HG03175 (cell line): ENCODE measurements at regions not wholly inside any gene's neighbourhood (a gene's known extent, or its start where the extent isn't known, plus 50 kb on each side); places are given as distances from the start of the nearest gene placed in this dataset.

Experiments
- ATAC-seq: cut with Tn5 transposase; IDR thresholded peaks from one replicate; pipeline ENCODE4 v1.9.1; 2021; ENCODE audit warnings: mild to moderate bottlenecking, moderate library complexity; ENCODE audit not compliant: unreplicated experiment

DNA sequence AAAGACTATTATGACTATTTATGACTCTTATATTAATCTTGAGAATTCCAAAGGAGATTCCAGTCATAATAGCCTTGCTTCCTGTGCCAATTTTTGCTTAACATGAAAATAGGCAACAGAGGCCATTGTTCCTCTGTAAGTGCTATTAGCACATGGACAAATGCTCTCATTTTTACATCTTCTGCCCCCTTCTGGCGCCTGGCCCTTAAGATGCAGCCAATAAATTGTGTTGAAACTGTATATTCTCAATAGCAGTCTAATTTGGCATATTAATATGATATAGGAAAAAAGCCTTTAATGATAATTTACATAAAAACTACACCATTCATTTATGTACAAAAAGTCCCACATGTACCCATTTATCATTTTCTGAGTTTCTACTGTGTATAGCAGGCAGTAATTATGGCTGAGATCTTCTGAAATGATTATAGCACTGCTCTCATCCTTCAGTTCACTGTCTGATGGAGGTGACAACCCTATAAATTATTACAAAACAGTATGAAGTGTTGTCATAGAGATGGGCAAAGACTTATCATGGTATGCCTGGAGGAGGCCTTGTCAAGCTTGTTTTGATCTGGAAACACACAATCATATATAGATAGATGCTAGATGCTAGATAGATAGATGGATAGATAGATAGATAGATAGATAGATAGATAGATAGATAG lies 613.3 kb downstream of the TSN start:
- no peak for ATAC-seq

- no peak for ATAC-seq
Measured at GRCh38 chr2:122378521-122378920, 623.1 kb downstream of the TSN start.

- no peak for ATAC-seq
Measured at GRCh38 chr2:122384768-122385333, 629.4 kb downstream of the TSN start.

GRCh38 chr2:122388208-122388607 lies 632.8 kb downstream of the TSN start:
- ATAC-seq: no peak

DNA sequence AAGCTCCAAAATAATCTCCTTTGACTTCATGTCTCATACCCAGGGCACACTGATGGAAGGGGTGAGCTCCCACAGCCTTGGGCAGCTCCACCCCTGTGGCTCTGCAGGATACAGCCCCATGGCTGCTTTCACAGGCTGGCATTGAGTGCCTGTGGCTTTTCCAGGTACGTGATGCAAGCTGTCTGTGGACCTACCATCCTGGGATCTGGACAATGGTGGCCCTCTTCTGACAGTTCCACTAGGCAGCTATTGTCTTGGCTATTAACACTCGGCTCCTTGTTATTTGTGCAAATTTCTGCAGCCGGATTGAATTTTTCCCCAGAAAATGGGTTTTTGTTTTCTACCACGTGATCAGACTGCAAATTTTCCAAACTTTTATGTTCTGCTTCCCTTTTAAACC lies 634.2 kb downstream of the TSN start:
- no peak for ATAC-seq

- ATAC-seq: no peak
Measured at GRCh38 chr2:122390406-122390805, 635.0 kb downstream of the TSN start.

- ATAC-seq: no peak
Measured at GRCh38 chr2:122391726-122392125, 636.3 kb downstream of the TSN start.

DNA sequence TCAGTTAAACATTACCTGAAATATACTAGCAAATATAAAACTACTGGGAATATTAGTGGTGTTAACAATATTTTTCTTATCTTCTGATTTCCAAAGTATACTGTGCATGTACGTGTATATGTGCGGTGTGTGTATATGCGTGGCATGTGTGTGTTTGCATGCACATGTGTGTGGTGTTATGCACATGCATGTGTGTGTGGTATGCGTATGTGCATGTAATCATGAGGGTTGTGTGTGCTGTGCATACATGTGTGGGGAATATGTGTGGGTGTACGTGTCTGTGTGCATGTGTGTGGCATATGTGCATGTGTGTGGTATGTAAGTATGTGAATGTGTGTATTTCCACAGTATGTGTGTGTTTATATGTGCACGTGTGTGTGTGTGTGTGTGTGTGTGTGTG lies 640.2 kb downstream of the TSN start:
- ATAC-seq: no peak

- no peak for ATAC-seq
Measured at GRCh38 chr2:122411231-122411630, 655.8 kb downstream of the TSN start.

DNA sequence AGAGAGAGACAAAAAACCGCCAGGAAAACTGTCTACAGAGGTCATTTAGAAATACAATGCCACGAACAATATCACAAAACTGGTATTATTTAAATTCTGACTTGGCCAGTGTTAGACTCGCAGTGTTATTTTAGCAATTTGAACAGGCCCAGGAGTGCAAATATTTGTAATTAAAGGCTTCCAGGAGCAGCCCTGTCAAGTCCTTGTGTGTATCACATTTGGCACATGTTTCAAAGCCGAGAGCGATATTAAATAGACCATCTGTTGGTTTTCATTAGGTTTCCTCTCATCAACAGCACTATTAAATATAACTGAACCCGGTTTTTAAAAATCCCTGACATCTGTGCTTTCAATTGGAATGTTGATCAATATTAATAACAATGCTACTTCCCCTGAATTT lies 656.9 kb downstream of the TSN start:
- no peak for ATAC-seq

DNA sequence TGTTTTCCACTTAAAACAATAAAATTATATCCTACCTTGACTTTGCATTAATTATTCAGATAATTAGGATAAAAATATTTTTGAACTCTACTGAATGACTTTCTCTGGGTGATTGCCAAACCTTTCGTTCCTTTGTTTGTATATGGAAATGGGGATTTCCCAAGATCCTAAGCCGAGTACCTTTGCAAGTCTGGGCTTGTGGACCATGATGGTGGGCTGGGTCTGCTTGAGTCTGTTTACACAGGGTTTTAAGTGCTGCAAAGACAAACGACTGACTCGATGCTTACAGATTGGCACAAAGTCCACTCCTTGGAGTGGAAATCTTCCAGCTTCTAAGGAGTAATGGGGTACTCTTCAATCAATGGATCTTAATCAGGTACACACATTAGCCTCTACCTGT lies 659.5 kb downstream of the TSN start:
- ATAC-seq: no peak

GRCh38 chr2:122417114-122417513 lies 661.7 kb downstream of the TSN start:
- no peak for ATAC-seq

GRCh38 chr2:122421775-122422174 lies 666.3 kb downstream of the TSN start:
- no peak for ATAC-seq

GRCh38 chr2:122422384-122422991 lies 667.0 kb downstream of the TSN start:
- no peak for ATAC-seq

DNA sequence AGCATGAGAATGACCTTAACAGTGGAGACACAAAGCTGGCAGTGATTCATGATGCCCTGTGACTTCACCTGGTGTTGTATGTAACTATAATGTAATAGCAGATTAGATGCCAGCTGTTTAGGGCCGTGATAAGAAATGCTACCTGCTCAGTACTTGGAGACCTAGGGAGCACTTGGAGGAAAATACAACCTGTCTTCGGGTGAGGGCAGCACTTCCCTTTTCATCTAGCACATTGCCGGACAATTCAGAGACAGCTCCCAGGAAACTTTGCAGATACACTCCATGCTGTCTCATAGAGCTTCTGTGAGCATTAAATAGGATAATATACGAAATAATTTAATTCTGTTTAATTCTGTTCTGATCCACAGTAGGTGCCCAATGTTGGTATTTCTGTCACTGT lies 668.5 kb downstream of the TSN start:
- ATAC-seq: no peak

GRCh38 chr2:122433123-122433754 lies 677.8 kb downstream of the TSN start:
- ATAC-seq: no peak

GRCh38 chr2:122445003-122445402 lies 689.6 kb downstream of the TSN start:
- ATAC-seq: no peak

DNA sequence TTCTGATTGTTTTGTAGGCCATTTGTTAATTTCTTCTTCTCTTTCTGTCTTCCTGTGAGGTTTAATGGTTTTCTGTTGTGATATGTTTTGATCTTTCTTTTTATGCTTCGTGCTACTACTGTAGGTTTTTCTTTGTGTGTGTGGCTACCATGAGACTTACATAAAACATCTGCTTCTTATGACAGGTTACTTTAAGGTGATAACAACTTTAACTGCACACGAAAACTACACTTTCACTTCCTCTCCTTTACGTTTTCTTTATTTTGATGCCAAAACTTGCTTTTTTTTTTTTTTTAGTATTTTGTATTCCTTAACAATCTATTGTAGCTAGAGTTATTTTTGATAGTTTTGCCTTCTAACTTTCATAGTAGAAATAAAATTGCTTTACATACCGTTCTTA lies 691.3 kb downstream of the TSN start:
- ATAC-seq: no peak

GRCh38 chr2:122447237-122447636 lies 691.8 kb downstream of the TSN start:
- ATAC-seq: no peak

DNA sequence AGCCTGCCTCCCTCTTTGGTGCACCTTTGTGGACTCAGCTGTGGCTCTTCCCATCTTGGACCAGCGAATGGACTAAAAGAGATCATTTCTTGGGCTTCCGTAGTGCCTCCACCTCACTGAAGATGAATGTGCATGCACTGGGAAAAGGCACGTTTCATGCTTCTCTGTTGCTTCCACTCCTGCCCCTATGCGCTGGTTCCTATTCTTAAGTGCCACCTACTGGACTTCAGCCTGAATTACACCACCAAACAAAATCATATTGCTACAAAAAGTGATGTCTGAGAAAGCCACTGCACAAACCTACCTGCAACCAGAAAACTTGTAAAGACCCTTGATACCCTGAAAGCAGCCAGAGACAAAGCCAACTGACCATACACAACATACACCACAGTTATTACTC lies 695.6 kb downstream of the TSN start:
- ATAC-seq: no peak

GRCh38 chr2:122451697-122452096 lies 696.2 kb downstream of the TSN start:
- no peak for ATAC-seq

- ATAC-seq: no peak
Measured at GRCh38 chr2:122469147-122469546, 713.7 kb downstream of the TSN start.
